Keratinocyte (primary cell): ENCODE measurements at regions not wholly inside any gene's neighbourhood (a gene's known extent, or its start where the extent isn't known, plus 50 kb on each side); places are given as distances from the start of the nearest gene placed in this dataset.

Experiments used
- EZH2 ChIP-seq: IDR thresholded peaks from one replicate; pipeline ENCODE4 v1.6.1; 2012; ENCODE audit warnings: inconsistent platforms, mild to moderate bottlenecking, low read length, moderate library complexity
- TF ChIP-seq, protein P1 (sequence below), 3 experiments: IDR thresholded peaks in 1 of 3; conservative IDR thresholded peaks in 1 of 3; optimal IDR thresholded peaks in 1 of 3; 2 replicates in 2 of 3; 3 replicates in 1 of 3; pipeline versions ENCODE3 to v1.5.1; 2011; ENCODE audit warnings: low read length in 3 of 3, mild to moderate bottlenecking in 3 of 3, moderate library complexity in 2 of 3, control low read depth in 1 of 3, inconsistent platforms in 1 of 3; ENCODE audit not compliant: insufficient read depth in 2 of 3; ENCODE audit errors: extremely low read depth in 1 of 3

DNA sequence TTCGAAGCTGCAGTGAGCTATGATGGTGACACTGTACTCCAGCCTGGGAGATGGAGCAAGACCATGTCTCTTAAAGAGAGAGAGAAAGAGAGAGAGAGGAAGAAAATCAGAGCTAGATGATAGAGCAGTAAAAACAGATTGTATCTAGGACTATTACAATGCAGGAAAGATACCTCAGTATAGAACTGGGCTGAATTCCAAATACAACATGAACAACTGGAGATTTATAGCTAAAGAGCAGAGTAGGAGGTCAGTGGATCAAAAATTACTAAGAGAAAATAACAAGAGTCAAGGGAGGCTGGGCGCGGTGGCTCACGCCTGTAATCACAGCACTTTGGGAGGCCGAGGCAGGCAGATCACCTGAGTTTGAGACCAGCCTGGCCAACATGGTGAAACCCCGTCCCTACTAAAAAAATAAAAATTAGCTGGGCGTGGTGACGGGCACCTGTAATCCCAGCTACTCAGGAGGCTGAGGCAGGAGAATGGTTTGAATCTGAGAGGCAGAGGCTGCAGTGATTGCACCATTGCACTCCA lies 100.7 kb upstream of the MSH6 start:
- TF ChIP-seq, protein P1, sequence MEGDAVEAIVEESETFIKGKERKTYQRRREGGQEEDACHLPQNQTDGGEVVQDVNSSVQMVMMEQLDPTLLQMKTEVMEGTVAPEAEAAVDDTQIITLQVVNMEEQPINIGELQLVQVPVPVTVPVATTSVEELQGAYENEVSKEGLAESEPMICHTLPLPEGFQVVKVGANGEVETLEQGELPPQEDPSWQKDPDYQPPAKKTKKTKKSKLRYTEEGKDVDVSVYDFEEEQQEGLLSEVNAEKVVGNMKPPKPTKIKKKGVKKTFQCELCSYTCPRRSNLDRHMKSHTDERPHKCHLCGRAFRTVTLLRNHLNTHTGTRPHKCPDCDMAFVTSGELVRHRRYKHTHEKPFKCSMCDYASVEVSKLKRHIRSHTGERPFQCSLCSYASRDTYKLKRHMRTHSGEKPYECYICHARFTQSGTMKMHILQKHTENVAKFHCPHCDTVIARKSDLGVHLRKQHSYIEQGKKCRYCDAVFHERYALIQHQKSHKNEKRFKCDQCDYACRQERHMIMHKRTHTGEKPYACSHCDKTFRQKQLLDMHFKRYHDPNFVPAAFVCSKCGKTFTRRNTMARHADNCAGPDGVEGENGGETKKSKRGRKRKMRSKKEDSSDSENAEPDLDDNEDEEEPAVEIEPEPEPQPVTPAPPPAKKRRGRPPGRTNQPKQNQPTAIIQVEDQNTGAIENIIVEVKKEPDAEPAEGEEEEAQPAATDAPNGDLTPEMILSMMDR (optimal IDR thresholded peaks at IDR 0.05 in 1 of 3, IDR thresholded peaks at IDR 0.05 in 1 of 3, conservative IDR thresholded peaks at IDR 0.05 in 1 of 3; ENCODE audit: extremely low read depth in 1 of 3, insufficient read depth in 2 of 3, low read length in 3 of 3) = no peak
- no peak for TF ChIP-seq EZH2
